ENCODE measurements at regions not wholly inside any gene's neighbourhood (a gene's known extent, or its start where the extent isn't known, plus 50 kb on each side); places are given as distances from the start of the nearest gene placed in this dataset.
A peak's percentile ranks its signal among the peaks of the same experiment; 100 is the strongest.

GRCh38 chr20:6831461-6831860 is 64.0 kb downstream of the BMP2 start:
- DNase-seq, result no peak

- no peak for DNase-seq
Observed at GRCh38 chr20:6832811-6833210, 65.3 kb downstream of the BMP2 start.

- no peak for DNase-seq
Observed at GRCh38 chr20:6835609-6836008, 68.1 kb downstream of the BMP2 start.

GRCh38 chr20:6836821-6837374 is 69.4 kb downstream of the BMP2 start:
- no peak for DNase-seq

- DNase-seq, result no peak
Observed at GRCh38 chr20:6837730-6838129, 70.2 kb downstream of the BMP2 start.

GRCh38 chr20:6838181-6838826 is 70.8 kb downstream of the BMP2 start:
- peak; percentile 8 for DNase-seq

GRCh38 chr20:6841128-6841527 is 73.6 kb downstream of the BMP2 start:
- no peak for DNase-seq

GRCh38 chr20:6845141-6845540 is 77.7 kb downstream of the BMP2 start:
- no peak for DNase-seq

GRCh38 chr20:6848041-6848440 is 80.6 kb downstream of the BMP2 start:
- no peak for DNase-seq

- DNase-seq, result no peak
Observed at GRCh38 chr20:6848992-6849391, 81.5 kb downstream of the BMP2 start.

GRCh38 chr20:6851136-6851535 is 83.7 kb downstream of the BMP2 start:
- DNase-seq, result no peak

- no peak for DNase-seq
Observed at GRCh38 chr20:6852478-6852877, 85.0 kb downstream of the BMP2 start.

GRCh38 chr20:6855104-6855503 is 87.6 kb downstream of the BMP2 start:
- DNase-seq, result no peak

- no peak for DNase-seq
Observed at GRCh38 chr20:6855796-6856195, 88.3 kb downstream of the BMP2 start.

- no peak for DNase-seq
Observed at GRCh38 chr20:6857927-6858326, 90.4 kb downstream of the BMP2 start.

GRCh38 chr20:6863355-6863754 is 95.9 kb downstream of the BMP2 start:
- DNase-seq, result no peak

GRCh38 chr20:6863798-6864201 is 96.3 kb downstream of the BMP2 start:
- DNase-seq, result no peak

GRCh38 chr20:6864740-6865139 is 97.3 kb downstream of the BMP2 start:
- DNase-seq, result no peak

GRCh38 chr20:6866741-6867140 is 99.3 kb downstream of the BMP2 start:
- DNase-seq, result no peak

GRCh38 chr20:6868861-6869260 is 101.4 kb downstream of the BMP2 start:
- DNase-seq, result no peak

- DNase-seq, result no peak
Observed at GRCh38 chr20:6870559-6870958, 103.1 kb downstream of the BMP2 start.

- no peak for DNase-seq
Observed at GRCh38 chr20:6877633-6878032, 110.1 kb downstream of the BMP2 start.

GRCh38 chr20:6882561-6883291 is 115.2 kb downstream of the BMP2 start:
- DNase-seq, result no peak

- no peak for DNase-seq
Observed at GRCh38 chr20:6884114-6884513, 116.6 kb downstream of the BMP2 start.
